K562 (cell line): ENCODE measurements at regions not wholly inside any gene's neighbourhood (a gene's known extent, or its start where the extent isn't known, plus 50 kb on each side); places are given as distances from the start of the nearest gene placed in this dataset.

Experiments
- ATAC-seq: fragments of 200-7000 bp; cut with Tn5 transposase; 3 replicates; pipeline ENCODE4 v1.9.1; 2020; ENCODE audit warnings: moderate library complexity
- BruUV-seq: library from RNA; stranded (reverse); fragments of 400-500 nt; replicated peaks from 2 replicates; lab custom pipeline; 2021; lab: Mats Ljungman, UMichigan
- CTCF ChIA-PET: fragments of 300-600 bp; formaldehyde crosslinking; extraction: SDS; loops from one replicate; lab custom pipeline; 2021; ENCODE audit warnings: low intra/inter-chr PET ratio; lab: Yijun Ruan, JAX
- POLR2A ChIA-PET: fragments of 300-600, 350-650 bp; sonication (Branson Sonifier 250); formaldehyde crosslinking; extraction: SDS; loops from one replicate; lab custom pipeline; 2021; ENCODE audit warnings: antibody characterized with exemption, inconsistent platforms; lab: Yijun Ruan, JAX
- DNase-seq, 4 experiments: peaks; one replicate each; pipeline versions ENCODE4 v3.0.0 to v3.0.0-alpha.2; 2011 to 2018; ENCODE audit warnings: low spot score in 3 of 4, mixed read lengths in 3 of 4; ENCODE audit errors: extremely low read depth in 1 of 4
- FAIRE-seq: peaks from 2 replicates; lab custom pipeline; 2011; peaks lifted over from hg19 to GRCh38; lab: Jason Lieb, UNC
- H2AFZ ChIP-seq: 2 replicates; pipeline ENCODE4 v1.6.0; 2011; ENCODE audit warnings: low read depth, low read length, control low read depth, inconsistent platforms
- H3K27ac ChIP-seq: fragments of 200-600 bp; 3 replicates; pipeline ENCODE4 v1.8.0; 2011; ENCODE audit warnings: low read depth, mild to moderate bottlenecking, control low read depth, inconsistent platforms, low read length, moderate library complexity, mixed read lengths; ENCODE audit errors: extremely low read depth
- H3K27me3 ChIP-seq, 2 experiments: fragments of 300-600 bp in 1 of 2; 2 replicates in 1 of 2; 3 replicates in 1 of 2; pipeline versions ENCODE4 v1.6.0 to v1.8.0; 2011; ENCODE audit warnings: inconsistent platforms in 2 of 2, low read length in 2 of 2, mild to moderate bottlenecking in 1 of 2, mixed read lengths in 1 of 2, moderate library complexity in 1 of 2; ENCODE audit not compliant: control insufficient read depth in 2 of 2, insufficient read depth in 2 of 2
- H3K36me3 ChIP-seq: fragments of 300-600 bp; 3 replicates; pipeline ENCODE4 v1.8.0; 2011; ENCODE audit warnings: mild to moderate bottlenecking, low read length, inconsistent platforms; ENCODE audit not compliant: control insufficient read depth, insufficient read depth
- H3K4me1 ChIP-seq, 2 experiments: fragments of 200-600 bp in 1 of 2; replicated peaks in 1 of 2; 2 replicates in 1 of 2; 3 replicates in 1 of 2; pipeline versions ENCODE4 v1.5.1 to v1.8.0; 2011; ENCODE audit warnings: inconsistent platforms in 2 of 2, low read length in 2 of 2, mild to moderate bottlenecking in 1 of 2, mixed read lengths in 1 of 2, moderate library complexity in 1 of 2; ENCODE audit not compliant: control insufficient read depth in 2 of 2, insufficient read depth in 2 of 2
- H3K4me2 ChIP-seq: 2 replicates; pipeline ENCODE4 v1.6.1; 2011; ENCODE audit warnings: low read length, control low read depth, inconsistent platforms, mixed read lengths; ENCODE audit not compliant: insufficient read depth
- H3K4me3 ChIP-seq: fragments of 200-600 bp; sonication (generic), shearing (Covaris generic); 2 replicates; pipeline ENCODE4 v1.5.1; 2016; ENCODE audit warnings: control low read depth, inconsistent platforms
- H3K79me2 ChIP-seq: fragments of 200-600 bp; 3 replicates; pipeline ENCODE4 v1.8.0; 2011; ENCODE audit warnings: low read length, inconsistent platforms; ENCODE audit not compliant: control insufficient read depth, insufficient read depth
- H3K9ac ChIP-seq, 2 experiments: 2 replicates each; pipeline versions ENCODE4 v1.6.0 to v1.6.1; 2011; ENCODE audit warnings: low read depth in 2 of 2, low read length in 2 of 2, control low read depth in 1 of 2, inconsistent platforms in 1 of 2, mild to moderate bottlenecking in 1 of 2, mixed read lengths in 1 of 2; ENCODE audit not compliant: insufficient read depth in 1 of 2
- H3K9me1 ChIP-seq: one replicate; pipeline ENCODE4 v1.6.0; 2011; ENCODE audit warnings: inconsistent platforms, mild to moderate bottlenecking, low read length, moderate library complexity; ENCODE audit not compliant: control insufficient read depth, insufficient read depth
- H3K9me3 ChIP-seq: replicated peaks from 2 replicates; pipeline ENCODE4 v1.5.1; 2011; ENCODE audit warnings: low read depth, low read length, inconsistent platforms; ENCODE audit not compliant: control insufficient read depth, insufficient read depth
- H4K20me1 ChIP-seq: replicated peaks from 2 replicates; pipeline ENCODE4 v1.6.1; 2011; ENCODE audit warnings: low read length, inconsistent platforms, mixed read lengths; ENCODE audit not compliant: control insufficient read depth, insufficient read depth
- CREBBP ChIP-seq: IDR thresholded peaks from one replicate; pipeline ENCODE4 v1.6.1; 2012; ENCODE audit warnings: low read depth, mild to moderate bottlenecking, control low read depth, inconsistent platforms, low read length
- DEAF1 ChIP-seq: fragments of 450-650 bp; formaldehyde crosslinking; IDR thresholded peaks from 2 replicates; pipeline ENCODE4 v1.4.0; 2020; ENCODE audit warnings: mild to moderate bottlenecking, moderate library complexity
- FOSL1 ChIP-seq: fragments of 200-800 bp; sonication (Bioruptor generic); conservative IDR thresholded peaks from 2 replicates; pipeline ENCODE4 v1.6.1; 2016; ENCODE audit warnings: missing genetic modification characterization, missing compliant biosample characterization
- GABPA ChIP-seq: fragments of 200-800 bp; sonication (Bioruptor generic); conservative IDR thresholded peaks from 2 replicates; pipeline ENCODE4 v1.6.1; 2016; ENCODE audit warnings: low read depth, missing genetic modification characterization, missing compliant biosample characterization
- RCOR1 ChIP-seq, 2 experiments: IDR thresholded peaks; 2 replicates each; pipeline ENCODE4 v1.6.1; 2012; ENCODE audit warnings: low read depth in 2 of 2, low read length in 2 of 2, borderline replicate concordance in 1 of 2, improper control_type of control experiment in 1 of 2
- SMARCA4 ChIP-seq: fragments of 450-650 bp; IDR thresholded peaks from 2 replicates; pipeline ENCODE4 v1.6.1; 2016
- SNAPC5 ChIP-seq: fragments of 250-450 bp; sonication (Bioruptor Pico); IDR thresholded peaks from 2 replicates; pipeline ENCODE4 v1.8.0; 2021; ENCODE audit warnings: moderate library complexity, mild to moderate bottlenecking, inconsistent platforms
- TEAD1 ChIP-seq, 2 experiments: fragments of 450-650 bp in 1 of 2; sonication (generic) in 1 of 2; formaldehyde crosslinking; IDR thresholded peaks; 2 replicates each; pipeline versions ENCODE4 v1.4.0 to v1.8.0; 2020 to 2022; ENCODE audit warnings: mild to moderate bottlenecking in 2 of 2, missing genetic modification reagents in 1 of 2
- ZNF766 ChIP-seq: fragments of 200-800 bp; sonication (Bioruptor generic); conservative IDR thresholded peaks from 2 replicates; pipeline ENCODE4 v1.6.1; 2016; ENCODE audit warnings: missing genetic modification characterization, missing compliant biosample characterization
- WGBS: fragments of 100-300 bp; shearing (Covaris generic); methylation state at CpG from one replicate; pipeline ENCODE4 v1.1.6; 2016; ENCODE audit warnings: low coverage, mixed read lengths; ENCODE audit not compliant: insufficient coverage; ENCODE audit errors: missing lambda C conversion rate; 5-methylcytosine and 5-hydroxymethylcytosine counted together
- in situ Hi-C: fragments of 300-500 bp; cut with MboI; formaldehyde crosslinking; loops from 4 replicates; pipeline ENCODE4 v1.15.0; 2018; ENCODE audit warnings: inconsistent platforms, mixed read lengths
- intact Hi-C: fragments of 100-400 bp; cut with micrococcal nuclease; formaldehyde crosslinking; loops from 2 replicates; pipeline ENCODE4 v1.14.2; 2022

GRCh38 chr15:87741350-87741749 is 515.2 kb downstream of the NTRK3 start:
- TF ChIP-seq GABPA (tag) (no peak), ZNF766 (CRISPR knock-in tag) (no peak), DEAF1 (CRISPR knock-in tag) (no peak), RCOR1 (IDR thresholded peaks at IDR 0.05; ENCODE audit: borderline replicate concordance in 1 of 2, low read depth in 2 of 2, low read length in 2 of 2) (0 out of 4 replicates have a peak, but pooled peaks of 1 of the 2 experiments have one; percentile 15), TEAD1 (CRISPR knock-in tag; IDR thresholded peaks at IDR 0.05) (0 out of 4 replicates have a peak, but pooled peaks of 1 of the 2 experiments have one; percentile 52), SMARCA4 (no peak), SNAPC5 (CRISPR knock-in tag) (no peak), CREBBP (no peak), FOSL1 (peak; percentile 55)
- TF ChIP-seq, all 486 proteins: peak for 3
- peaks cover 3 to 12% of the 10 kb centered on the region in 2 experiments; a peak in 3 of 5 replicates for H3K4me1 ChIP-seq
- no peak overlapping the region for H3K9ac ChIP-seq
- no peak overlapping the region for H3K4me2 ChIP-seq
- CTCF ChIA-PET, result no interaction called here
- H2AFZ ChIP-seq, result no peak overlapping the region
- no peaks in the 10 kb centered on the region for H3K79me2 ChIP-seq
- DNase-seq (no peak), ATAC-seq (no peak), FAIRE-seq (no peak)
- in situ Hi-C loops, result no loop called here
- H3K27me3 ChIP-seq, result no peaks in the 10 kb centered on the region
- no peak overlapping the region for H3K27ac ChIP-seq
- no peaks in the 10 kb centered on the region for H3K36me3 ChIP-seq
- no TSS peak for BruUV-seq
- POLR2A ChIA-PET, result no interaction called here
- H4K20me1 ChIP-seq, result no peaks in the 10 kb centered on the region
- WGBS, result 3% methylated on average over 3 of the region's 3 CpGs
- intact Hi-C loops, result no loop called here
- H3K4me3 ChIP-seq, result no peak overlapping the region
- H3K9me1 ChIP-seq, result no peaks in the 10 kb centered on the region
- no peaks in the 10 kb centered on the region for H3K9me3 ChIP-seq
